Stimulated activated CD8-positive, alpha-beta memory T cell treated with anti-CD3 and anti-CD28 coated beads, Interleukin-15, amount 100 ng/mL, for 48 hours (primary cell): ENCODE measurements at regions not wholly inside any gene's neighbourhood (a gene's known extent, or its start where the extent isn't known, plus 50 kb on each side); places are given as distances from the start of the nearest gene placed in this dataset.

Experiments used
- DNase-seq, 2 donors: peaks; one replicate each; pipeline ENCODE4 v3.0.0-alpha.2; 2020; ENCODE audit warnings: low read depth in 2 of 2

GRCh38 chr15:85889956-85890619 is 95.4 kb upstream of the KLHL25 start:
- no peak for DNase-seq

GRCh38 chr15:85890620-85890980 is 95.9 kb upstream of the KLHL25 start:
- DNase-seq: no peak

- DNase-seq: no peak
Measured at GRCh38 chr15:85891470-85891869, 96.7 kb upstream of the KLHL25 start.

- no peak for DNase-seq
Measured at GRCh38 chr15:85892232-85892631, 97.5 kb upstream of the KLHL25 start.

GRCh38 chr15:85897207-85897894 is 102.6 kb upstream of the KLHL25 start:
- no peak for DNase-seq

- DNase-seq: no peak
Measured at GRCh38 chr15:85897895-85898717, 103.4 kb upstream of the KLHL25 start.

GRCh38 chr15:85899927-85900326 is 105.2 kb upstream of the KLHL25 start:
- no peak for DNase-seq

- no peak for DNase-seq
Measured at GRCh38 chr15:85905751-85906450, 111.2 kb upstream of the KLHL25 start.

GRCh38 chr15:85906640-85907039 is 111.9 kb upstream of the KLHL25 start:
- no peak for DNase-seq

GRCh38 chr15:85910834-85911233 is 116.1 kb upstream of the KLHL25 start:
- no peak for DNase-seq

GRCh38 chr15:85913461-85913860 is 118.7 kb upstream of the KLHL25 start:
- DNase-seq: no peak

GRCh38 chr15:85920956-85921355 is 126.2 kb upstream of the KLHL25 start:
- DNase-seq: no peak

- no peak for DNase-seq
Measured at GRCh38 chr15:85924088-85924487, 129.4 kb upstream of the KLHL25 start.

- DNase-seq: no peak
Measured at GRCh38 chr15:85925649-85926237, 131.0 kb upstream of the KLHL25 start.

GRCh38 chr15:85926834-85927233 is 132.1 kb upstream of the KLHL25 start:
- DNase-seq: no peak

- DNase-seq: no peak
Measured at GRCh38 chr15:85927931-85928537, 133.3 kb upstream of the KLHL25 start.

- no peak for DNase-seq
Measured at GRCh38 chr15:85929786-85930185, 135.1 kb upstream of the KLHL25 start.

GRCh38 chr15:85932391-85932790 is 137.7 kb upstream of the KLHL25 start:
- DNase-seq: no peak

- no peak for DNase-seq
Measured at GRCh38 chr15:85934691-85935090, 140.0 kb upstream of the KLHL25 start.

- no peak for DNase-seq
Measured at GRCh38 chr15:85935182-85935581, 140.5 kb upstream of the KLHL25 start.

GRCh38 chr15:85937661-85938060 is 142.0 kb upstream of the AGBL1 start:
- DNase-seq: no peak
